Karpas-422 (cell line): ENCODE measurements at regions not wholly inside any gene's neighbourhood (a gene's known extent, or its start where the extent isn't known, plus 50 kb on each side); places are given as distances from the start of the nearest gene placed in this dataset.
A peak's percentile ranks its signal among the peaks of the same experiment; 100 is the strongest.
"Not testable (repeated sequence)": the region's sequence is repeated elsewhere in the genome, so short reads cannot be mapped to it uniquely, and the experiment has no call there.

ENCODE experiments used
- DNase-seq: peaks from one replicate; pipeline ENCODE4 v3.0.0-alpha.2; 2015
- H2AFZ ChIP-seq: fragments of 200-600 bp; sonication (generic); 2 replicates; pipeline ENCODE4 v1.6.1; 2014; ENCODE audit warnings: antibody characterized with exemption, low read length, mixed read lengths
- H3K27ac ChIP-seq: fragments of 200-600 bp; sonication (generic); 2 replicates; pipeline ENCODE4 v1.5.1; 2014; ENCODE audit warnings: mild to moderate bottlenecking, low read length, moderate library complexity
- H3K27me3 ChIP-seq: fragments of 200-600 bp; sonication (generic); 2 replicates; pipeline ENCODE4 v1.6.1; 2014; ENCODE audit warnings: low read length, mixed read lengths
- H3K36me3 ChIP-seq: fragments of 200-600 bp; sonication (generic); 2 replicates; pipeline ENCODE4 v1.6.1; 2014; ENCODE audit warnings: low read length, mixed read lengths; ENCODE audit not compliant: insufficient read depth
- H3K4me1 ChIP-seq: fragments of 200-600 bp; sonication (generic); 2 replicates; pipeline ENCODE4 v1.6.1; 2014; ENCODE audit warnings: mild to moderate bottlenecking, low read length, mixed read lengths
- H3K4me2 ChIP-seq: fragments of 200-600 bp; sonication (generic); 2 replicates; pipeline ENCODE4 v1.6.1; 2014; ENCODE audit warnings: low read length, low read depth, mild to moderate bottlenecking; ENCODE audit not compliant: poor library complexity, severe bottlenecking
- H3K4me3 ChIP-seq: fragments of 200-600 bp; sonication (generic); 2 replicates; pipeline ENCODE4 v1.5.1; 2014; ENCODE audit warnings: mild to moderate bottlenecking, antibody characterized with exemption, low read length, mixed read lengths
- H3K79me2 ChIP-seq: fragments of 200-600 bp; sonication (generic); 2 replicates; pipeline ENCODE4 v1.6.1; 2014; ENCODE audit warnings: mild to moderate bottlenecking, low read length, mixed read lengths
- H3K9ac ChIP-seq: fragments of 200-600 bp; sonication (generic); 2 replicates; pipeline ENCODE4 v1.6.0; 2014; ENCODE audit warnings: low read length
- H3K9me2 ChIP-seq: fragments of 200-600 bp; sonication (generic), shearing (Covaris generic); replicated peaks from 2 replicates; pipeline ENCODE4 v1.6.0; 2014; ENCODE audit warnings: mild to moderate bottlenecking, low read length, moderate library complexity; ENCODE audit not compliant: insufficient read depth
- H3K9me3 ChIP-seq: fragments of 300-700, 200-600 bp; sonication (generic); 2 replicates; pipeline ENCODE4 v1.6.1; 2014; ENCODE audit warnings: low read length, mixed read lengths
- H4K20me1 ChIP-seq: fragments of 200-600 bp; sonication (generic); 2 replicates; pipeline ENCODE4 v1.6.1; 2014; ENCODE audit warnings: mild to moderate bottlenecking, antibody characterized with exemption, low read length, low read depth; ENCODE audit not compliant: insufficient read depth

DNA sequence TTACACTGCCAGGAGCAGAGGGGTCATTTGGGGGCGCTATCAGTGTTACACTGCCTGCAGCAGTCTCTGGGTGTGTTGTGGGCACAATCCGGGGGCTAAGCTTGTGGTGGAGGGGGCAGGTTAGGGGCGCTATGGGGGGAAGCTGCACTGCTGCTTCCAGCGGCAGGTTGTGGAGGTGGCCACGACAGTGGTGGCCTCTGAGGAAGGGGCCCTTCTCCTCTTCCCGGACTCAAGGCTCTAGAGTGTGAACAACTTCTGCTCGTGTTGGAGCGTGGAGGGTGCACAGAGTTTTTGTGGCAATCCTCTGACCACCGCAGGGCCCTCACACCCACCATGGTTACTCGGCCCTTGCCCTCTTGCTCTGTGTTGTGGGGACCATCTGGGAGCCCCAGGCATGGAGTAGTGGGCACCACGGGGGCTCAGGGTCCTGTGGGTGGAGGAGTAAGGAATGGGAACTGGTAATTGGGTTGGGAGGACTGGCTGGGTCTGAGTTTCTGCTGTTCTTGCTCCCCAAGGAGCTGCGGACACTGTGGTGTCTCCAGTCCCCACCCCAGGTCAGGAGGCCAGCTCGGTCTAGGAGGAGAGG lies 4460.6 kb upstream of the OR11H1 start:
- not testable (repeated sequence) for H3K4me1 ChIP-seq, H3K27me3 ChIP-seq, H2AFZ ChIP-seq, H4K20me1 ChIP-seq, H3K9me2 ChIP-seq, H3K79me2 ChIP-seq, H3K4me2 ChIP-seq, H3K9ac ChIP-seq, H3K27ac ChIP-seq, H3K36me3 ChIP-seq, H3K4me3 ChIP-seq
- DNase-seq, result peak; percentile 37
- H3K9me3 ChIP-seq, result peaks cover 32% of the 10 kb centered on the region

DNA sequence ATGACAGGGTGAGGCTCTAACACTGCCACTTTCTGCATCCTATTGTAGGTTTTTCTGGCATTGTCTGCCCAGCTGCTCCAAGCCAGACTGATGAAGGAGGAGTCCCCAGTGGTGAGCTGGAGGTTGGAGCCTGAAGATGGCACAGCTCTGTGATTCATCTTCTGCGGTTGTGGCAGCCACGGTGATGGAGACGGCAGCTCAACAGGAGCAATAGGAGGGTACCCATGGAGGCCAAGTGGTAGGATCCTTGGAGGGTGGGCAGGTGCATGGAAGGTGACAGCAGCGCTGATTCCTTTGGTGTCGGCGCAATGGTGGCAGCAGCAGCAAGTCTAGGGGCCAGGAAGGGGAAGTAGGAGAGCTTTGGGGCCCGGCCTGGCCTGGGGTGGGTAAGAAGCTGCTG lies 4460.1 kb upstream of the OR11H1 start:
- not testable (repeated sequence) for H3K79me2 ChIP-seq, H3K36me3 ChIP-seq, H3K27me3 ChIP-seq, H3K27ac ChIP-seq, H3K9ac ChIP-seq, H3K4me2 ChIP-seq, H3K4me3 ChIP-seq, H2AFZ ChIP-seq, H3K9me2 ChIP-seq, H3K4me1 ChIP-seq, H4K20me1 ChIP-seq, DNase-seq
- H3K9me3 ChIP-seq, result peaks cover 32% of the 10 kb centered on the region

DNA sequence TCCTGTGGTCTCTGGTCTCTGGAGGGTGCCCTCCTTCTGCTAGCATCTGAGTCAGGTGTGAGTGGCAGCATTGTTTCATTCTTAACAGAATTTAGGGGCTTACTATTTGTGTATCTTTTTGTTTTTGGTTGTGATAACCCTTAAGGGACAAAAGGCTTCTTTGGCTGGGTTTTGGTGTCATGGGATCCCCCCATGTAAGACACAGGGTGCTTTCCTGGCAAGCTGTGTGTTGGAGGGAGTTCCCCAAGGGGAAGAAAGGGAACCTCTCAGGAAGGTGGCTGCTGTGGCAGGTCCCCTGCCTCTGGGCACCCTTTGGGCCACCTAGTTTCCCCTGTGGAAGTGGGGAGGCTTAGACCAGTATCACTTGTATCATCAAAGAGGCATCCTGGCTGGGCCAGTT lies 4459.6 kb upstream of the OR11H1 start:
- H3K4me1 ChIP-seq, DNase-seq, H3K4me2 ChIP-seq, H3K27me3 ChIP-seq, H3K9me2 ChIP-seq, H4K20me1 ChIP-seq, H3K36me3 ChIP-seq, H3K27ac ChIP-seq, H3K4me3 ChIP-seq, H2AFZ ChIP-seq, H3K79me2 ChIP-seq, H3K9ac ChIP-seq: not testable (repeated sequence)
- peaks cover 28% of the 10 kb centered on the region for H3K9me3 ChIP-seq
